ENCODE measurements at regions not wholly inside any gene's neighbourhood (a gene's known extent, or its start where the extent isn't known, plus 50 kb on each side); places are given as distances from the start of the nearest gene placed in this dataset.

DNA sequence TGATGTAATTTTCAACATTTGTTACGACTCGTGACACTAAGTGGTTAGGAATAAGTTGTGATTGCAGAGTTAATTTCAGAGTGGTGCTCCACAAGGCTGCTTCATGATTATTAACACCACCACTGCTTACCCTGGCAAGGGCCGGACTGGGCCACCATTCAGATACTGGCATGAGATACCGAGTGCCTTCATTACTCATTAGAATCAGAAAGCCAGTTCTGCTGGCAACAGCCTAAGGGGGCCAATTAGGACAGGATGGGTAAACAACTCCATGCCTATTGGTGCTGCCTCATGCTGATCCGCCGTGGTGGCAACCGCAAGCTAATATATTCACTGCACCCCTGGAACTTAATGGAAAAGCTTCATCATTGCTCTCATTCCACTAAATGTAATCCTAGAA is 575.1 kb downstream of the EFNB2 start:
- dilution Hi-C loops (cut with HindIII; ENCODE audit: low sequenced_read_pairs, unreplicated experiment) (no loop called here), intact Hi-C loops (cut with micrococcal nuclease) (no loop called here), in situ Hi-C loops (cut with MboI; ENCODE audit: low sequenced_read_pairs) (no loop called here)
- no peak overlapping the region for H3K23ac ChIP-seq (ENCODE audit: low read depth, low read length)
- H4K91ac ChIP-seq (ENCODE audit: insufficient read depth, low read depth, low read length), result no peak overlapping the region
- H3K9me3 ChIP-seq (ENCODE audit: control insufficient read depth, insufficient read depth, low read length), result no peaks in the 10 kb centered on the region
- H3K56ac ChIP-seq (ENCODE audit: extremely low read depth, insufficient read depth, low read length), result no peak overlapping the region
- H2AK9ac ChIP-seq (replicated peaks; ENCODE audit: low read depth, low read length, poor library complexity), result no peak overlapping the region
- ATAC-seq (ENCODE audit: low read depth) (no peak), DNase-seq (no peak)
- WGBS, 2 experiments (ENCODE audit: extremely low coverage in 2 of 2, insufficient read length in 1 of 2), result no CpG with 5 or more reads among the region's 7 CpGs
- no peak overlapping the region for H2BK20ac ChIP-seq (ENCODE audit: low read depth, low read length)
- no peak overlapping the region for H3K18ac ChIP-seq (ENCODE audit: low read depth, low read length)
- H4K20me1 ChIP-seq (ENCODE audit: insufficient read depth, low read length), result no peaks in the 10 kb centered on the region
- POLR2A ChIA-PET (ENCODE audit: unreplicated experiment), result no interaction called here
- H3K4me3 ChIP-seq (ENCODE audit: insufficient read depth, low read depth, low read length), result no peak overlapping the region
- TF ChIP-seq RAD21 (IDR thresholded peaks at IDR 0.05; ENCODE audit: low read length) (no peak), RFX5 (IDR thresholded peaks at IDR 0.05; ENCODE audit: low read depth, low read length) (no peak), MAFK (IDR thresholded peaks at IDR 0.05; ENCODE audit: low read depth, low read length) (no peak), NFE2L2 (IDR thresholded peaks at IDR 0.05; ENCODE audit: low read depth, low read length) (no peak), SMC3 (IDR thresholded peaks at IDR 0.05; ENCODE audit: low read depth, low read length) (no peak), MAZ (IDR thresholded peaks at IDR 0.05; ENCODE audit: borderline replicate concordance, low read depth, low read length) (no peak), FOS (IDR thresholded peaks at IDR 0.05; ENCODE audit: low read depth, low read length) (no peak), POLR2A (IDR thresholded peaks at IDR 0.05; ENCODE audit: low read depth, low read length) (no peak), CHD1 (IDR thresholded peaks at IDR 0.05; ENCODE audit: low read depth, low read length) (no peak), RCOR1 (IDR thresholded peaks at IDR 0.05; ENCODE audit: insufficient replicate concordance, low read length) (no peak)
- TF ChIP-seq, protein P1, sequence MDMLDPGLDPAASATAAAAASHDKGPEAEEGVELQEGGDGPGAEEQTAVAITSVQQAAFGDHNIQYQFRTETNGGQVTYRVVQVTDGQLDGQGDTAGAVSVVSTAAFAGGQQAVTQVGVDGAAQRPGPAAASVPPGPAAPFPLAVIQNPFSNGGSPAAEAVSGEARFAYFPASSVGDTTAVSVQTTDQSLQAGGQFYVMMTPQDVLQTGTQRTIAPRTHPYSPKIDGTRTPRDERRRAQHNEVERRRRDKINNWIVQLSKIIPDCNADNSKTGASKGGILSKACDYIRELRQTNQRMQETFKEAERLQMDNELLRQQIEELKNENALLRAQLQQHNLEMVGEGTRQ (IDR thresholded peaks at IDR 0.05; ENCODE audit: low read depth, low read length), result no peak
- no peak overlapping the region for H2BK5ac ChIP-seq (ENCODE audit: low read depth, low read length, poor library complexity, severe bottlenecking)
- H2AFZ ChIP-seq (replicated peaks; ENCODE audit: low read length, poor library complexity), result no peak overlapping the region
- H3K27me3 ChIP-seq (ENCODE audit: control insufficient read depth, insufficient read depth, low read length), result no peaks in the 10 kb centered on the region
- no peak overlapping the region for H3K4me2 ChIP-seq (ENCODE audit: low read depth, low read length)
- H3K9me1 ChIP-seq (ENCODE audit: insufficient read depth, low read length), result no peaks in the 10 kb centered on the region
- BruUV-seq (replicated peaks), result no TSS peak
- H3K36me3 ChIP-seq (ENCODE audit: control insufficient read depth, insufficient read depth, low read length), result no peaks in the 10 kb centered on the region
- no peak overlapping the region for H2AK5ac ChIP-seq (ENCODE audit: low read depth, low read length)
- H3K4me1 ChIP-seq (ENCODE audit: control insufficient read depth, insufficient read depth, low read length), result no peaks in the 10 kb centered on the region
- no peak overlapping the region for H2BK15ac ChIP-seq (ENCODE audit: low read depth, low read length)
- no peak overlapping the region for H3K14ac ChIP-seq (replicated peaks; ENCODE audit: low read depth, low read length)
- no peaks in the 10 kb centered on the region for H3K79me1 ChIP-seq (ENCODE audit: low read depth in 1 of 2, low read length in 2 of 2)
- no peak overlapping the region for H4K5ac ChIP-seq (ENCODE audit: low read depth, low read length)
- H3K4ac ChIP-seq (ENCODE audit: low read depth, low read length), result no peak overlapping the region
- H2BK120ac ChIP-seq (ENCODE audit: low read depth, low read length), result no peak overlapping the region
- CTCF ChIA-PET, result no interaction called here
- H3K9ac ChIP-seq (ENCODE audit: low read depth, low read length), result no peak overlapping the region
- no peak overlapping the region for H4K8ac ChIP-seq (ENCODE audit: low read depth in 2 of 2, low read length in 2 of 2)
- H3K27ac ChIP-seq (ENCODE audit: insufficient read depth, low read length), result no peak overlapping the region

Data from IMR-90 (cell line).